GM19397 (cell line): ENCODE measurements at regions not wholly inside any gene's neighbourhood (a gene's known extent, or its start where the extent isn't known, plus 50 kb on each side); places are given as distances from the start of the nearest gene placed in this dataset.
"Not testable (repeated sequence)": the region's sequence is repeated elsewhere in the genome, so short reads cannot be mapped to it uniquely, and the experiment has no call there.

ENCODE experiments used
- ATAC-seq: cut with Tn5 transposase; IDR thresholded peaks from one replicate; pipeline ENCODE4 v1.9.1; 2021; ENCODE audit warnings: mild to moderate bottlenecking, moderate library complexity; ENCODE audit not compliant: unreplicated experiment

GRCh38 chr3:39739658-39740057 is 69.8 kb upstream of the MYRIP start:
- not testable (repeated sequence) for ATAC-seq

GRCh38 chr3:39744746-39745145 is 64.7 kb upstream of the MYRIP start:
- ATAC-seq, result no peak

- no peak for ATAC-seq
Measured at GRCh38 chr3:39748002-39748401, 61.4 kb upstream of the MYRIP start.

- ATAC-seq, result no peak
Measured at GRCh38 chr3:39748763-39749162, 60.6 kb upstream of the MYRIP start.

- no peak for ATAC-seq
Measured at GRCh38 chr3:39750712-39751111, 58.7 kb upstream of the MYRIP start.

GRCh38 chr3:39751286-39751685 is 58.1 kb upstream of the MYRIP start:
- no peak for ATAC-seq

GRCh38 chr3:39752019-39752637 is 57.3 kb upstream of the MYRIP start:
- no peak for ATAC-seq

- no peak for ATAC-seq
Measured at GRCh38 chr3:39752751-39753150, 56.7 kb upstream of the MYRIP start.

- no peak for ATAC-seq
Measured at GRCh38 chr3:39753391-39753790, 56.0 kb upstream of the MYRIP start.

GRCh38 chr3:39754549-39754948 is 54.9 kb upstream of the MYRIP start:
- no peak for ATAC-seq

GRCh38 chr3:39755100-39755499 is 54.3 kb upstream of the MYRIP start:
- ATAC-seq, result peak; percentile 20

GRCh38 chr3:39757307-39757706 is 52.1 kb upstream of the MYRIP start:
- ATAC-seq, result no peak
